Stimulated activated CD4-positive, alpha-beta T cell treated with anti-CD3 and anti-CD28 coated beads, Interleukin-15, amount 100 ng/mL, for 48 hours (primary cell): ENCODE measurements at regions not wholly inside any gene's neighbourhood (a gene's known extent, or its start where the extent isn't known, plus 50 kb on each side); places are given as distances from the start of the nearest gene placed in this dataset.

ENCODE experiments used
- DNase-seq, 2 donors: peaks; one replicate each; pipeline ENCODE4 v3.0.0-alpha.2; 2020; ENCODE audit warnings: low read depth in 2 of 2

GRCh38 chr9:107064378-107064777 lies 201.4 kb downstream of the ZNF462 start:
- no peak for DNase-seq

DNA sequence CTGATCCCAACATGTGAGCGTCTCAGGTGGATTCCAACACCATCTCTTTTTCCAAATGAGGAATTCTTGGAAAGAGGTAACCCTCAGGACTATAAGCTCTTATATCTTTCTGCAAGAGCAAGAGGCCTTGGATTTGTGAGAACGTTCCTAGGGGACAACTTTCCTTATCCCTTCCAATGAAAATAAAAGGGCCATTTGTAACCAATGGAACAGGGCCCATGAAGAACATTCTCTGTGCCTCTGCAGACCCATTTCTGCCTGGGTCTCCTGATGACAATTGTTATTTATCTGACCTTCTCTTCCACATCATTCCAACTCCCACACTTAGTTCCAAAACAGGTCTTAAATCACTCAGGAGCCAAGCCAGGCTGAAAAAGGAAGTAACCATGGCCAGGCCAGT lies 202.6 kb downstream of the ZNF462 start:
- no peak for DNase-seq

DNA sequence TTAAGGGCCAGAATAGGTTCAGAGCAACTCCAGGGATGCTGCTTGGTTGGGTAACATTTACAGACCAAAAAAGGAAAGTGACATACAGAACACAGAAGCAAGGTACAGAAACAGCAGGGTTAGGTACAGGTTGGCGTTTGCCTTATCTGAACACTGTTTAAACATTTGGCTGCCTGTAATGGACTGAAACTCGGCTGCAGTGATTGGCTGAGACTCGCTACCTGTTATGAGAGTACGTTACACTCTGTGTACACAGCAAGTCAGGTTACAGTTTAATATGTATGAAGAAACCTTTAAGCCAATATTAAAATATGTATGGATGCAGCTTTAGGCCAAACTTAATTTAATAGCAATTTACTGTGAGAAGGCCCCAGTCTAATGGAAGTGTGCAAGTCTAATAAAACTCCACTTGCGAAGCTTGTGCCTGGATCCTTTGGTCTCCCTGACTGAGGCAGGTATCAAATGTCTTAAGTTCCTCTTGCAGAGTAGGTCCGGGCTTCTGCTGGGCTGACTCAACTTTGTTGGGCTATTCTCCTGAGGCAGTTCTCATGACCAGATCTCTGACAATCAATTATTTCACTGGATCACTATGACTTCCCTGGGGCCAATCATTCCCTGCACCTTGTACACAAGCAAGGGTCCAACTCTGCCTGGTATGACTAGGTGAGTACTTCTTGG lies 204.9 kb downstream of the ZNF462 start:
- no peak for DNase-seq

- DNase-seq = no peak
These were observed 205.6 kb downstream of the ZNF462 start for GRCh38 chr9:107068581-107068980.

DNA sequence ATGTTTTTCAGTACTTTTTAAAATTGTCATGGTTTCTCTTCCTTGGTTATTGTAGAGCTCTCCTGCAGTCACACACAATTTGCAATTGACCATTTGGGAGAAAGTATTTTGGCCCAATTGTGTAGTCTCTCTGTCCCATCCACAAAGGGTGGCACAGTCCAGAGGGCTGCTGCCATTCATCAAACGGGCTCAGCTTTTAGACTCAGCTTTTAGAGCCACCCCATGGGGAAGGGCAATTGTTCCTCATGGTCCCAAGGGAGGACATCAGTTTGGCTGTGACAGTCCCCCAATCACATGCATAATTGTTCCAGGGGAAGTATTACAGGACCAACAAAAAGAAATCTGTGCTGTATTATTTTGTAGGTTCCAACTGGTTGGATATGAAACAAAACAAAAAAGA lies 207.6 kb downstream of the ZNF462 start:
- DNase-seq = no peak

DNA sequence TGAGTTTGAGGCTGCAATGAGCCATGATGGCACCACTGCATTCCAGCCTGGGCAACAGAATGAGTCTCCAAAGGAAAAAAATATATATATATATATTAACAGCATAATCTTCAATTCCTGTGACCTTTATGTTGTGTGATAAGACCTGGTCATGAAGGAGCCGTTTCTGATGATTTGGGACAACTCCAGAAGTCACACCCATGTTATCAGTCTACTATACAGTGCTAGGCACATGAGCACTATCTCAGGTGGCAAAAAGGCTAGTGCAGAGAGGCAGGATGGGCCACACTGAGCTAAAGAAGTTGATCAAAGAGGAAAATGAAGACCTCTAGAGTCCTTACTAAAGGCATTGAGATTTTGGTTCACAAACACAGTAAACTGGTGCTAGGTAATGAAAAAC lies 205.0 kb upstream of the RAD23B start:
- DNase-seq = no peak

- no peak for DNase-seq
These were observed 203.5 kb upstream of the RAD23B start for GRCh38 chr9:107079589-107079988.

DNA sequence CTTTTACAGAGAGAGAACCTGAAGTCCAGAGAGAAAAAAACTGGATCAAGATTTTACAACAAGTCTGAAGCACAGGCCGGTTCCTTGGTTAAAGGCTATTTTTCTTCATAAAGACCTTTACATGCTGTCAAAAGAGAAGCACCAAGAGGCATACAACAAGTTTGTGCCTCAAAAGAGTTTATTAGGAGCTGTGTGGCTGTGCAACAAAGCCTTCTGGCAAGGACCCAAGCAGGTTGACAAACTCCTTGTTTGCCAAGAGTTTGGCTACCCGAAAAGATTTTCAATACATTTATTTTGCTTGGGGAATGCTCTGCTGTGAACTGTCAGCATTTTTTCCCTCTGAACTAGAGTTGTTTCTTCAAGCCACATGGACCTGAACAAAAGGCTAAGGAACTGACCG lies 202.9 kb upstream of the RAD23B start:
- DNase-seq = no peak

DNA sequence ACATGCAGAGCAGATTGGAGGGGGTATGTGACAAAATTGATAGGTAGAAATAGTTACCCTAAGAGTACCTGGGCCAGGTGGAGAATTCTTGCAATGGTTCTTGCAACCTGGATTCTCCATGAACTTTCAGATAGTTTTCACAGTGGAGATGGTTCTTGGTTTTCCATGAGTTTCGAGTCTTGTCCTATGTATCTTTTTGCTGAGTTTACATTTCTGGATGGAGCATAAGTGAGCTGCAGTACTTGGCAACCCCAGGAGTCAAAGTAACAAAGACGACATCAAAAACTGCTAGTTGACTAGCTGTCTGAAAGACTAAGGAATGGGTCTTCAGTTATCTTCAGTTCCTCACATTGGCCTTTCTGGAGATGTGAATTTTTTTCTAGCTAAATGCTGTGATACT lies 196.6 kb upstream of the RAD23B start:
- DNase-seq = no peak

- no peak for DNase-seq
These were observed 195.9 kb upstream of the RAD23B start for GRCh38 chr9:107087222-107087621.

DNA sequence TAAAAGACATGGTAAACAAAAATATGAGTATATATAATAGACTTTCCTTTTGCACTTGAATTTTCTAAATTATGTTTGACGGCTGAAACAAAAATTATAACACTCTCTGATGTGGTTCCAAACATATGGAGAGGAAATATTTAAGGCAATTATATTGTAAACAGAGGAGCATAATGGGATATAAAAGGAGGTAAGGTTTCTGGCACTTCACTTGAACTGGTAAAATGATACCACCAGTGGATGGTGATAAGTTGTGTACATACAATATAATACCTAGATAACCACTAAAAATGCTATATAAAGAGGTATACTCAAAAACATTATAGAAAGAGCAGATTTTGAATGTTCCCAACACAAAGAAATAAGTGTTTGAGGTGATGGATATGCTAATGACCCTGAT lies 192.9 kb upstream of the RAD23B start:
- no peak for DNase-seq

- no peak for DNase-seq
These were observed 189.6 kb upstream of the RAD23B start for GRCh38 chr9:107093365-107094060.

GRCh38 chr9:107094370-107094769 lies 188.7 kb upstream of the RAD23B start:
- no peak for DNase-seq

- DNase-seq = no peak
These were observed 182.5 kb upstream of the RAD23B start for GRCh38 chr9:107100591-107100990.

GRCh38 chr9:107102011-107102410 lies 181.1 kb upstream of the RAD23B start:
- DNase-seq = no peak

DNA sequence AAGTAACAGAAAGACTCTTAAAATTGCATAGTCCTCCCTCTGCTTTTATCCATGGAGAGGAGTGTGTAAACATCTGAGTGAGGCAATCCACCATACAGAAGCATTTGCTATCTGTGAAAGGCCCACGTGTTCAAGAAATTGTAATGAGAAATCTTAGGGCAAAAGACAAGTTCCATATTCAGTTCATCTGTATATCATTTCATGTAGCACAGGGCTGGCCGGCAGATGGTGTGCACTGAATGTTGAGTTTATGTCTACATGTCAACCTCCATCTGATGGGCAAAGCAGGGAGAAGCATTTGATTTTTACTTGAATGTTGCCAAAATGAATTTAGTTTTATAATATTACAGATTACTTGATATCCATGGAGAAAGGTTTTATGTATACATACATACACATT lies 179.5 kb upstream of the RAD23B start:
- no peak for DNase-seq

DNA sequence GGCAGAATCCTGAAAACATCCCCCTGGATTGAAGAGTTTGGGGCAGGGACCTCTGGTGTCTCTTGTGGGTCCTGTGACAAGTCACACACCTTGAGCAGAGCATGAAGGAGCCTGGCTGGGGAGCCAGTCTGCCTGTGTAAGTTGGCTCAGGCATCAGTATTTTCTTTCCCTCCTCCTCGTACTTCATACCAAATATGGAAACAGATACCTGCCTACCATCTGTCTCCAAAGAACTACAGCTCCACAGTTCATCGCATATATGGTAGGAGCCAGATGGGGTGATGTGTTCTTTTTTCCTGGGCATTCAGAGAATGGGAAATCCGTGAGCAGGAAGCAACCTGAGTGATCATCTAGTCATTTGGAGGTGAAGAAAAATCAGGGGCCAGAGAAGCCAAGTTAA lies 177.3 kb upstream of the RAD23B start:
- no peak for DNase-seq

- DNase-seq = no peak
These were observed 176.7 kb upstream of the RAD23B start for GRCh38 chr9:107106416-107106815.

GRCh38 chr9:107108342-107109130 lies 174.5 kb upstream of the RAD23B start:
- no peak for DNase-seq

DNA sequence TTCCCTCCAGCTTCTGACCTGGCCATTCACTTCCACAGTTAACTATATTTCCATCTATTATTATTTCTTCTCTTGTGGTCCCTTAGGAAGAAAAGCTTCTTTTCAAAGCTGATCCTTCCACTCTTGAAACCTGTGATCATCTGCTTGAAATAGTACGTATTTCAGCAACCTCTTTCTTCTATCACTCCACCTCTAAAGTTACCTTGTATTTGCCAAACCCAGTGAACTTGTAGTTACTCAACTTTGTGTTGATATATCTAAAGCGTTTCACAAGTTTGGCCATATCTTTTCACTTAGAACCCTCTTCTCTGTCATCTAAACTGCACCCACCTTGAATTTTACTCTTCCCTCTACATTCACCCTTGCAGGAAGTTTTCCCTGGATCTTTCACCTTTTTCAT lies 173.8 kb upstream of the RAD23B start:
- DNase-seq = no peak

DNA sequence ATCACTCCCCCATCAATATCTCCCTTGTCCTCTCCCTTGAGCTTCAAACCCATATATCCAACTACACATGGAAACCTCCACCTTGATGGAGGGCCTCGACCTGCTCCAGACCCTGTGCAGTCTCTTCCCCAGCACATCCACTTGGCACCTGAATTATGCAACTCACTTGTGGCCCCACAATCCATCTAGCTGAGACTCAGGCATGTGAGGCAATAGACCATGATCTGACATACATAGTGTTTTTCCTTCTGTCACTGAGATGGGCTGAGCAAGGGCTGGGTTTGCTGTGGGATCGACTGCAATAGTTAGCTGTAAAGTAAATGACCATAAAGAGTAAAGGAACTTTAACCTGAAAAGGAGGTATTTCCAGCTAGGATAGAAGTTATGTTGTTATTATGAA lies 172.9 kb upstream of the RAD23B start:
- no peak for DNase-seq

GRCh38 chr9:107112707-107113243 lies 170.3 kb upstream of the RAD23B start:
- DNase-seq = no peak
